HEK293 (cell line): ENCODE measurements at regions not wholly inside any gene's neighbourhood (a gene's known extent, or its start where the extent isn't known, plus 50 kb on each side); places are given as distances from the start of the nearest gene placed in this dataset.
A peak's percentile ranks its signal among the peaks of the same experiment; 100 is the strongest.

Experiments used
- CTCF ChIA-PET: fragments of 350-600 bp; formaldehyde crosslinking; extraction: SDS; loops from one replicate; lab custom pipeline; 2021; ENCODE audit warnings: antibody characterized with exemption; lab: Yijun Ruan, JAX
- POLR2A ChIA-PET: fragments of 300-600 bp; formaldehyde crosslinking; extraction: SDS; loops from one replicate; lab custom pipeline; 2020; ENCODE audit warnings: antibody characterized with exemption, inconsistent platforms; lab: Yijun Ruan, JAX
- H3K27ac ChIP-seq: fragments of 200-500 bp; sonication (Bioruptor generic); 2 replicates; pipeline ENCODE4 v1.5.1; 2014; ENCODE audit warnings: low read depth, low read length, control low read depth, inconsistent platforms; ENCODE audit errors: extremely low read depth
- H3K36me3 ChIP-seq, 2 experiments: fragments of 200-500 bp in 1 of 2; sonication (Bioruptor generic) in 1 of 2; 1 replicate in 1 of 2; 2 replicates in 1 of 2; pipeline ENCODE4 v1.5.1; 2014 to 2017; ENCODE audit warnings: inconsistent platforms in 2 of 2, low read length in 2 of 2; ENCODE audit not compliant: control insufficient read depth in 2 of 2, insufficient read depth in 1 of 2
- H3K4me1 ChIP-seq: fragments of 200-500 bp; sonication (Bioruptor generic); 2 replicates; pipeline ENCODE4 v1.5.1; 2014; ENCODE audit warnings: mild to moderate bottlenecking, low read length, inconsistent platforms; ENCODE audit not compliant: control insufficient read depth, insufficient read depth
- H3K4me3 ChIP-seq: 2 replicates; pipeline ENCODE4 v1.5.1; 2011; ENCODE audit warnings: low read depth, mild to moderate bottlenecking, control low read depth, low read length, moderate library complexity
- H3K9me3 ChIP-seq: fragments of 200-500 bp; sonication (Bioruptor generic); 2 replicates; pipeline ENCODE4 v1.5.1; 2014; ENCODE audit warnings: low read depth, low read length, inconsistent platforms; ENCODE audit not compliant: control insufficient read depth, insufficient read depth
- MZF1 ChIP-seq: fragments of 450-650 bp; formaldehyde crosslinking; IDR thresholded peaks from 2 replicates; pipeline ENCODE4 v1.5.1; 2017; ENCODE audit warnings: missing biosample characterization, missing genetic modification characterization, borderline replicate concordance
- SCRT2 ChIP-seq: fragments of 450-650 bp; formaldehyde crosslinking; IDR thresholded peaks from 2 replicates; pipeline ENCODE4 v1.5.1; 2016; ENCODE audit warnings: missing biosample characterization, missing genetic modification characterization
- SP2 ChIP-seq: fragments of 450-650 bp; formaldehyde crosslinking; IDR thresholded peaks from 2 replicates; pipeline ENCODE4 v1.5.1; 2016; ENCODE audit warnings: missing biosample characterization, missing genetic modification characterization
- SP7 ChIP-seq: fragments of 450-650 bp; formaldehyde crosslinking; IDR thresholded peaks from 2 replicates; pipeline ENCODE4 v1.5.1; 2016; ENCODE audit warnings: missing biosample characterization, missing genetic modification characterization
- ZBTB21 ChIP-seq: fragments of 450-650 bp; formaldehyde crosslinking; IDR thresholded peaks from 2 replicates; pipeline ENCODE4 v1.5.1; 2017; ENCODE audit warnings: missing biosample characterization, missing genetic modification characterization
- ZNF174 ChIP-seq: fragments of 450-650 bp; formaldehyde crosslinking; IDR thresholded peaks from 2 replicates; pipeline ENCODE4 v1.5.0; 2017; ENCODE audit warnings: missing biosample characterization, mild to moderate bottlenecking, missing genetic modification characterization
- ZNF2 ChIP-seq: fragments of 450-650 bp; formaldehyde crosslinking; IDR thresholded peaks from 2 replicates; pipeline ENCODE4 v1.5.1; 2016; ENCODE audit warnings: missing biosample characterization, missing genetic modification characterization
- ZNF221 ChIP-seq: fragments of 450-650 bp; formaldehyde crosslinking; IDR thresholded peaks from 2 replicates; pipeline ENCODE4 v1.5.1; 2017; ENCODE audit warnings: missing biosample characterization, missing genetic modification characterization, borderline replicate concordance
- ZNF302 ChIP-seq: fragments of 450-650 bp; formaldehyde crosslinking; IDR thresholded peaks from 2 replicates; pipeline ENCODE4 v1.5.1; 2016; ENCODE audit warnings: missing biosample characterization, missing genetic modification characterization, low read depth
- ZNF324 ChIP-seq: fragments of 450-650 bp; formaldehyde crosslinking; IDR thresholded peaks from 2 replicates; pipeline ENCODE4 v1.5.1; 2016; ENCODE audit warnings: missing biosample characterization, missing genetic modification characterization
- ZNF362 ChIP-seq: fragments of 450-650 bp; formaldehyde crosslinking; IDR thresholded peaks from 2 replicates; pipeline ENCODE4 v1.5.1; 2016; ENCODE audit warnings: missing biosample characterization, missing genetic modification characterization
- ZNF433 ChIP-seq: fragments of 450-650 bp; formaldehyde crosslinking; IDR thresholded peaks from 2 replicates; pipeline ENCODE4 v1.5.1; 2016; ENCODE audit warnings: missing biosample characterization, missing genetic modification characterization, low read depth
- ZNF600 ChIP-seq: fragments of 450-650 bp; formaldehyde crosslinking; IDR thresholded peaks from 2 replicates; pipeline ENCODE4 v1.5.1; 2016; ENCODE audit warnings: missing biosample characterization, missing genetic modification characterization
- ZNF610 ChIP-seq: fragments of 450-650 bp; formaldehyde crosslinking; IDR thresholded peaks from 2 replicates; pipeline ENCODE4 v1.5.1; 2016; ENCODE audit warnings: missing biosample characterization, missing genetic modification characterization, borderline replicate concordance
- ZNF654 ChIP-seq: fragments of 450-650 bp; formaldehyde crosslinking; IDR thresholded peaks from 2 replicates; pipeline ENCODE4 v1.5.1; 2016; ENCODE audit warnings: low read depth, missing biosample characterization, missing genetic modification characterization
- ZNF660 ChIP-seq: fragments of 450-650 bp; IDR thresholded peaks from 2 replicates; pipeline ENCODE4 v1.5.1; 2018; ENCODE audit warnings: missing biosample characterization, mild to moderate bottlenecking, missing genetic modification characterization
- ZNF707 ChIP-seq: fragments of 450-650 bp; formaldehyde crosslinking; IDR thresholded peaks from 2 replicates; pipeline ENCODE4 v1.5.1; 2016; ENCODE audit warnings: missing biosample characterization, missing genetic modification characterization
- TF ChIP-seq, protein P1 (sequence below): fragments of 450-650 bp; formaldehyde crosslinking; IDR thresholded peaks from 2 replicates; pipeline ENCODE4 v1.5.1; 2016; ENCODE audit warnings: missing biosample characterization, missing genetic modification characterization, low read depth
- TF ChIP-seq, protein P2 (sequence below): fragments of 450-650 bp; formaldehyde crosslinking; IDR thresholded peaks from 2 replicates; pipeline ENCODE4 v1.5.1; 2016; ENCODE audit warnings: missing biosample characterization, missing genetic modification characterization

GRCh38 chr5:63127054-63127453, 548.4 kb downstream of the LRRC70 start:
- no peaks in the 10 kb centered on the region for H3K9me3 ChIP-seq
- TF ChIP-seq ZNF600 (tag by site-specific recombination) = no peak
- no peak for TF ChIP-seq ZNF362
- no peak for TF ChIP-seq ZNF221 (tag by site-specific recombination)
- no peak for TF ChIP-seq ZBTB21 (tag by site-specific recombination)
- no peak for TF ChIP-seq SCRT2 (tag by site-specific recombination)
- no peak for TF ChIP-seq SP2
- no peak for TF ChIP-seq ZNF610
- TF ChIP-seq SP7 (tag by site-specific recombination) = no peak
- TF ChIP-seq, protein P1, sequence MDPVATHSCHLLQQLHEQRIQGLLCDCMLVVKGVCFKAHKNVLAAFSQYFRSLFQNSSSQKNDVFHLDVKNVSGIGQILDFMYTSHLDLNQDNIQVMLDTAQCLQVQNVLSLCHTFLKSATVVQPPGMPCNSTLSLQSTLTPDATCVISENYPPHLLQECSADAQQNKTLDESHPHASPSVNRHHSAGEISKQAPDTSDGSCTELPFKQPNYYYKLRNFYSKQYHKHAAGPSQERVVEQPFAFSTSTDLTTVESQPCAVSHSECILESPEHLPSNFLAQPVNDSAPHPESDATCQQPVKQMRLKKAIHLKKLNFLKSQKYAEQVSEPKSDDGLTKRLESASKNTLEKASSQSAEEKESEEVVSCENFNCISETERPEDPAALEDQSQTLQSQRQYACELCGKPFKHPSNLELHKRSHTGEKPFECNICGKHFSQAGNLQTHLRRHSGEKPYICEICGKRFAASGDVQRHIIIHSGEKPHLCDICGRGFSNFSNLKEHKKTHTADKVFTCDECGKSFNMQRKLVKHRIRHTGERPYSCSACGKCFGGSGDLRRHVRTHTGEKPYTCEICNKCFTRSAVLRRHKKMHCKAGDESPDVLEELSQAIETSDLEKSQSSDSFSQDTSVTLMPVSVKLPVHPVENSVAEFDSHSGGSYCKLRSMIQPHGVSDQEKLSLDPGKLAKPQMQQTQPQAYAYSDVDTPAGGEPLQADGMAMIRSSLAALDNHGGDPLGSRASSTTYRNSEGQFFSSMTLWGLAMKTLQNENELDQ (tag by site-specific recombination) = no peak
- no peak for TF ChIP-seq ZNF433 (tag by site-specific recombination)
- TF ChIP-seq ZNF302 = no peak
- TF ChIP-seq ZNF174 (tag by site-specific recombination) = no peak
- no peaks in the 10 kb centered on the region for H3K36me3 ChIP-seq
- ChIA-PET POLR2A (no interaction called here), CTCF (interaction anchor here (0.5 kb wide), 1 partner anchor 770 kb away, joined by 3 read pairs; no protein-coding TSS in a partner anchor)
- no peak overlapping the region for H3K4me3 ChIP-seq
- H3K27ac ChIP-seq = no peak overlapping the region
- no peaks in the 10 kb centered on the region for H3K4me1 ChIP-seq

GRCh38 chr5:63125862-63126261, 547.2 kb downstream of the LRRC70 start:
- no peaks in the 10 kb centered on the region for H3K4me1 ChIP-seq
- no peaks in the 10 kb centered on the region for H3K9me3 ChIP-seq
- H3K27ac ChIP-seq = no peak overlapping the region
- ChIA-PET CTCF (interaction anchor here (0.6 to 1.7 kb wide), 5 partner anchors 15 to 557 kb away, joined by 3 to 7 read pairs (median 4); no protein-coding TSS in a partner anchor), POLR2A (no interaction called here)
- peak; percentile 36 for TF ChIP-seq ZNF654 (tag by site-specific recombination)
- TF ChIP-seq MZF1 = no peak
- H3K36me3 ChIP-seq = no peaks in the 10 kb centered on the region
- H3K4me3 ChIP-seq = no peak overlapping the region

- H3K27ac ChIP-seq = no peak overlapping the region
- TF ChIP-seq ZNF2 (no peak), ZNF660 (tag by site-specific recombination) (no peak), ZNF707 (tag by site-specific recombination) (no peak), ZNF324 (tag by site-specific recombination) (no peak)
- TF ChIP-seq, protein P2, sequence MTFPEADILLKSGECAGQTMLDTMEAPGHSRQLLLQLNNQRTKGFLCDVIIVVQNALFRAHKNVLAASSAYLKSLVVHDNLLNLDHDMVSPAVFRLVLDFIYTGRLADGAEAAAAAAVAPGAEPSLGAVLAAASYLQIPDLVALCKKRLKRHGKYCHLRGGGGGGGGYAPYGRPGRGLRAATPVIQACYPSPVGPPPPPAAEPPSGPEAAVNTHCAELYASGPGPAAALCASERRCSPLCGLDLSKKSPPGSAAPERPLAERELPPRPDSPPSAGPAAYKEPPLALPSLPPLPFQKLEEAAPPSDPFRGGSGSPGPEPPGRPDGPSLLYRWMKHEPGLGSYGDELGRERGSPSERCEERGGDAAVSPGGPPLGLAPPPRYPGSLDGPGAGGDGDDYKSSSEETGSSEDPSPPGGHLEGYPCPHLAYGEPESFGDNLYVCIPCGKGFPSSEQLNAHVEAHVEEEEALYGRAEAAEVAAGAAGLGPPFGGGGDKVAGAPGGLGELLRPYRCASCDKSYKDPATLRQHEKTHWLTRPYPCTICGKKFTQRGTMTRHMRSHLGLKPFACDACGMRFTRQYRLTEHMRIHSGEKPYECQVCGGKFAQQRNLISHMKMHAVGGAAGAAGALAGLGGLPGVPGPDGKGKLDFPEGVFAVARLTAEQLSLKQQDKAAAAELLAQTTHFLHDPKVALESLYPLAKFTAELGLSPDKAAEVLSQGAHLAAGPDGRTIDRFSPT = no peak
- TF ChIP-seq, all 188 proteins: peak for 0
- CTCF ChIA-PET = interaction anchor here (0.7 to 1.7 kb wide), 5 partner anchors 15 to 135 kb away, joined by 3 to 7 read pairs (median 3); no protein-coding TSS in a partner anchor
- Histone ChIP-seq H3K4me3 (no peak overlapping the region), H3K36me3 (no peaks in the 10 kb centered on the region), H3K9me3 (no peaks in the 10 kb centered on the region), H3K4me1 (no peaks in the 10 kb centered on the region)
- POLR2A ChIA-PET = no interaction called here
Observed at GRCh38 chr5:63125392-63125791, 546.8 kb downstream of the LRRC70 start.
